HG03457 (cell line): ENCODE measurements at regions not wholly inside any gene's neighbourhood (a gene's known extent, or its start where the extent isn't known, plus 50 kb on each side); places are given as distances from the start of the nearest gene placed in this dataset.

Source experiments
- ATAC-seq: cut with Tn5 transposase; IDR thresholded peaks from one replicate; pipeline ENCODE4 v1.9.1; 2021; ENCODE audit warnings: moderate number of reproducible peaks; ENCODE audit not compliant: unreplicated experiment

GRCh38 chr2:144163592-144163991 is 356.3 kb downstream of the ZEB2 start:
- ATAC-seq: no peak

- no peak for ATAC-seq
Measured at GRCh38 chr2:144162652-144163051, 357.3 kb downstream of the ZEB2 start.

- ATAC-seq: no peak
Measured at GRCh38 chr2:144161061-144161460, 358.9 kb downstream of the ZEB2 start.

GRCh38 chr2:144159240-144159639 is 360.7 kb downstream of the ZEB2 start:
- ATAC-seq: no peak

GRCh38 chr2:144158096-144158495 is 361.8 kb downstream of the ZEB2 start:
- no peak for ATAC-seq

GRCh38 chr2:144156736-144157640 is 362.9 kb downstream of the ZEB2 start:
- ATAC-seq: no peak

GRCh38 chr2:144154205-144154604 is 365.7 kb downstream of the ZEB2 start:
- ATAC-seq: no peak

- no peak for ATAC-seq
Measured at GRCh38 chr2:144152817-144153271, 367.1 kb downstream of the ZEB2 start.

GRCh38 chr2:144151851-144152250 is 368.1 kb downstream of the ZEB2 start:
- ATAC-seq: no peak

- ATAC-seq: no peak
Measured at GRCh38 chr2:144151405-144151804, 368.5 kb downstream of the ZEB2 start.

GRCh38 chr2:144147356-144147755 is 372.6 kb downstream of the ZEB2 start:
- ATAC-seq: no peak

GRCh38 chr2:144146876-144147275 is 373.0 kb downstream of the ZEB2 start:
- no peak for ATAC-seq

- ATAC-seq: no peak
Measured at GRCh38 chr2:144146076-144146475, 373.8 kb downstream of the ZEB2 start.

GRCh38 chr2:144143294-144144151 is 376.4 kb downstream of the ZEB2 start:
- no peak for ATAC-seq

GRCh38 chr2:144140891-144141290 is 379.0 kb downstream of the ZEB2 start:
- no peak for ATAC-seq

- no peak for ATAC-seq
Measured at GRCh38 chr2:144137705-144138428, 382.1 kb downstream of the ZEB2 start.

- ATAC-seq: no peak
Measured at GRCh38 chr2:144137272-144137671, 382.6 kb downstream of the ZEB2 start.

GRCh38 chr2:144136297-144137010 is 383.5 kb downstream of the ZEB2 start:
- no peak for ATAC-seq

GRCh38 chr2:144133936-144134665 is 385.8 kb downstream of the ZEB2 start:
- no peak for ATAC-seq

- ATAC-seq: no peak
Measured at GRCh38 chr2:144132357-144132756, 387.6 kb downstream of the ZEB2 start.
